SK-N-MC (cell line): ENCODE measurements at regions not wholly inside any gene's neighbourhood (a gene's known extent, or its start where the extent isn't known, plus 50 kb on each side); places are given as distances from the start of the nearest gene placed in this dataset.

ENCODE experiments used
- EZH2 ChIP-seq: fragments of 200-600 bp; sonication (generic); IDR thresholded peaks from one replicate; pipeline ENCODE4 v1.6.1; 2017; ENCODE audit warnings: antibody characterized with exemption
- FOXP2 ChIP-seq: optimal IDR thresholded peaks from 2 replicates; pipeline ENCODE3; 2011; ENCODE audit warnings: mild to moderate bottlenecking, moderate library complexity; ENCODE audit not compliant: insufficient read depth; ENCODE audit errors: extremely low read length, control extremely low read depth
- POLR2AphosphoS5 ChIP-seq: IDR thresholded peaks from 2 replicates; pipeline ENCODE4 v1.6.1; 2012; ENCODE audit warnings: mild to moderate bottlenecking, low read depth, low read length, borderline replicate concordance

- TF ChIP-seq POLR2AphosphoS5 (no peak), EZH2 (no peak), FOXP2 (no peak)
These were observed 523.2 kb downstream of the BUD13 start for GRCh38 chr11:116249561-116249960.
